HG02852 (cell line): ENCODE measurements at regions not wholly inside any gene's neighbourhood (a gene's known extent, or its start where the extent isn't known, plus 50 kb on each side); places are given as distances from the start of the nearest gene placed in this dataset.
A peak's percentile ranks its signal among the peaks of the same experiment; 100 is the strongest.
"Not testable (repeated sequence)": the region's sequence is repeated elsewhere in the genome, so short reads cannot be mapped to it uniquely, and the experiment has no call there.

Source experiments
- ATAC-seq: cut with Tn5 transposase; IDR thresholded peaks from one replicate; pipeline ENCODE4 v1.9.1; 2021; ENCODE audit warnings: mild to moderate bottlenecking, moderate library complexity; ENCODE audit not compliant: unreplicated experiment

GRCh38 chr10:22158426-22158825 lies 59.4 kb downstream of the EBLN1 start:
- no peak for ATAC-seq

GRCh38 chr10:22156750-22157149 lies 61.1 kb downstream of the EBLN1 start:
- no peak for ATAC-seq

- no peak for ATAC-seq
Observed at GRCh38 chr10:22152403-22152802, 65.4 kb downstream of the EBLN1 start.

GRCh38 chr10:22150842-22151241 lies 67.0 kb downstream of the EBLN1 start:
- no peak for ATAC-seq

GRCh38 chr10:22148961-22149360 lies 68.9 kb downstream of the EBLN1 start:
- ATAC-seq = no peak

- not testable (repeated sequence) for ATAC-seq
Observed at GRCh38 chr10:22145873-22146272, 71.9 kb downstream of the EBLN1 start.

- ATAC-seq = no peak
Observed at GRCh38 chr10:22137542-22137941, 80.3 kb downstream of the EBLN1 start.

GRCh38 chr10:22135591-22135990 lies 82.2 kb downstream of the EBLN1 start:
- ATAC-seq = no peak

GRCh38 chr10:22133749-22134624 lies 83.8 kb downstream of the EBLN1 start:
- ATAC-seq = peak; percentile 61

- ATAC-seq = not testable (repeated sequence)
Observed at GRCh38 chr10:22130824-22131223, 87.0 kb downstream of the EBLN1 start.

- ATAC-seq = not testable (repeated sequence)
Observed at GRCh38 chr10:22129612-22130011, 88.2 kb downstream of the EBLN1 start.

- ATAC-seq = not testable (repeated sequence)
Observed at GRCh38 chr10:22121181-22121580, 96.6 kb downstream of the EBLN1 start.

GRCh38 chr10:22120072-22120471 lies 97.7 kb downstream of the EBLN1 start:
- ATAC-seq = not testable (repeated sequence)

- ATAC-seq = not testable (repeated sequence)
Observed at GRCh38 chr10:22119575-22119974, 98.2 kb downstream of the EBLN1 start.

- no peak for ATAC-seq
Observed at GRCh38 chr10:22111705-22112104, 106.1 kb downstream of the EBLN1 start.

- ATAC-seq = no peak
Observed at GRCh38 chr10:22111260-22111659, 106.6 kb downstream of the EBLN1 start.

- no peak for ATAC-seq
Observed at GRCh38 chr10:22110761-22111160, 107.1 kb downstream of the EBLN1 start.

GRCh38 chr10:22105270-22105669 lies 101.7 kb upstream of the DNAJC1 start:
- ATAC-seq = no peak

- no peak for ATAC-seq
Observed at GRCh38 chr10:22103701-22104470, 100.4 kb upstream of the DNAJC1 start.

GRCh38 chr10:22097696-22098095 lies 94.2 kb upstream of the DNAJC1 start:
- no peak for ATAC-seq

- ATAC-seq = not testable (repeated sequence)
Observed at GRCh38 chr10:22091260-22091659, 87.7 kb upstream of the DNAJC1 start.

- ATAC-seq = no peak
Observed at GRCh38 chr10:22087402-22087738, 83.8 kb upstream of the DNAJC1 start.
